GM13977 (cell line): ENCODE measurements at regions not wholly inside any gene's neighbourhood (a gene's known extent, or its start where the extent isn't known, plus 50 kb on each side); places are given as distances from the start of the nearest gene placed in this dataset.

Experiments used
- DNase-seq: peaks from one replicate; pipeline ENCODE4 v3.0.0; 2012; ENCODE audit warnings: low spot score
- CTCF ChIP-seq: IDR thresholded peaks from 2 replicates; pipeline ENCODE4 v1.5.1; 2012; ENCODE audit warnings: mild to moderate bottlenecking, control low read depth; ENCODE audit not compliant: insufficient read depth; ENCODE audit errors: extremely low read depth, missing control alignments
- in situ Hi-C: fragments of 300-500 bp; cut with MboI; formaldehyde crosslinking; loops from one replicate; pipeline ENCODE4 v1.12.0; 2022; ENCODE audit warnings: low sequenced_read_pairs, low pct_unique_long_range_greater_than_20kb, mixed read lengths, inconsistent platforms; ENCODE audit not compliant: unreplicated experiment

- in situ Hi-C loops, result no loop called here
- no peak for DNase-seq
- no peak for TF ChIP-seq CTCF
Observed at GRCh38 chr3:159413319-159413718, 575.3 kb upstream of the IL12A start.

GRCh38 chr3:159416856-159417255 is 571.8 kb upstream of the IL12A start:
- in situ Hi-C loops, result no loop called here
- TF ChIP-seq CTCF, result no peak
- DNase-seq, result no peak

GRCh38 chr3:159417761-159418160 is 570.9 kb upstream of the IL12A start:
- in situ Hi-C loops, result no loop called here
- no peak for DNase-seq
- no peak for TF ChIP-seq CTCF

GRCh38 chr3:159418571-159419526 is 569.8 kb upstream of the IL12A start:
- DNase-seq, result no peak
- TF ChIP-seq CTCF, result no peak
- in situ Hi-C loops, result no loop called here

- TF ChIP-seq CTCF, result no peak
- no peak for DNase-seq
- in situ Hi-C loops, result no loop called here
Observed at GRCh38 chr3:159429702-159430101, 558.9 kb upstream of the IL12A start.

- no peak for TF ChIP-seq CTCF
- in situ Hi-C loops, result no loop called here
Observed at GRCh38 chr3:159432682-159433340, 555.8 kb upstream of the IL12A start.

More at GRCh38 chr3:159432682-159433340, 555.8 kb upstream of the IL12A start:
- no peak for DNase-seq
